K562 (cell line): ENCODE measurements at regions not wholly inside any gene's neighbourhood (a gene's known extent, or its start where the extent isn't known, plus 50 kb on each side); places are given as distances from the start of the nearest gene placed in this dataset.
A peak's percentile ranks its signal among the peaks of the same experiment; 100 is the strongest.

Experiments
- ATAC-seq: fragments of 200-7000 bp; cut with Tn5 transposase; 3 replicates; pipeline ENCODE4 v1.9.1; 2020; ENCODE audit warnings: moderate library complexity
- BruUV-seq: library from RNA; stranded (reverse); fragments of 400-500 nt; replicated peaks from 2 replicates; lab custom pipeline; 2021; lab: Mats Ljungman, UMichigan
- CTCF ChIA-PET: fragments of 300-600 bp; formaldehyde crosslinking; extraction: SDS; loops from one replicate; lab custom pipeline; 2021; ENCODE audit warnings: low intra/inter-chr PET ratio; lab: Yijun Ruan, JAX
- POLR2A ChIA-PET: fragments of 300-600, 350-650 bp; sonication (Branson Sonifier 250); formaldehyde crosslinking; extraction: SDS; loops from one replicate; lab custom pipeline; 2021; ENCODE audit warnings: antibody characterized with exemption, inconsistent platforms; lab: Yijun Ruan, JAX
- DNase-seq, 4 experiments: peaks; one replicate each; pipeline versions ENCODE4 v3.0.0 to v3.0.0-alpha.2; 2011 to 2018; ENCODE audit warnings: low spot score in 3 of 4, mixed read lengths in 3 of 4; ENCODE audit errors: extremely low read depth in 1 of 4
- FAIRE-seq: peaks from 2 replicates; lab custom pipeline; 2011; peaks lifted over from hg19 to GRCh38; lab: Jason Lieb, UNC
- H2AFZ ChIP-seq: 2 replicates; pipeline ENCODE4 v1.6.0; 2011; ENCODE audit warnings: low read depth, low read length, control low read depth, inconsistent platforms
- H3K27ac ChIP-seq: fragments of 200-600 bp; 3 replicates; pipeline ENCODE4 v1.8.0; 2011; ENCODE audit warnings: low read depth, mild to moderate bottlenecking, control low read depth, inconsistent platforms, low read length, moderate library complexity, mixed read lengths; ENCODE audit errors: extremely low read depth
- H3K27me3 ChIP-seq, 2 experiments: fragments of 300-600 bp in 1 of 2; 2 replicates in 1 of 2; 3 replicates in 1 of 2; pipeline versions ENCODE4 v1.6.0 to v1.8.0; 2011; ENCODE audit warnings: inconsistent platforms in 2 of 2, low read length in 2 of 2, mild to moderate bottlenecking in 1 of 2, mixed read lengths in 1 of 2, moderate library complexity in 1 of 2; ENCODE audit not compliant: control insufficient read depth in 2 of 2, insufficient read depth in 2 of 2
- H3K36me3 ChIP-seq: fragments of 300-600 bp; 3 replicates; pipeline ENCODE4 v1.8.0; 2011; ENCODE audit warnings: mild to moderate bottlenecking, low read length, inconsistent platforms; ENCODE audit not compliant: control insufficient read depth, insufficient read depth
- H3K4me1 ChIP-seq, 2 experiments: fragments of 200-600 bp in 1 of 2; replicated peaks in 1 of 2; 2 replicates in 1 of 2; 3 replicates in 1 of 2; pipeline versions ENCODE4 v1.5.1 to v1.8.0; 2011; ENCODE audit warnings: inconsistent platforms in 2 of 2, low read length in 2 of 2, mild to moderate bottlenecking in 1 of 2, mixed read lengths in 1 of 2, moderate library complexity in 1 of 2; ENCODE audit not compliant: control insufficient read depth in 2 of 2, insufficient read depth in 2 of 2
- H3K4me2 ChIP-seq: 2 replicates; pipeline ENCODE4 v1.6.1; 2011; ENCODE audit warnings: low read length, control low read depth, inconsistent platforms, mixed read lengths; ENCODE audit not compliant: insufficient read depth
- H3K4me3 ChIP-seq: fragments of 200-600 bp; sonication (generic), shearing (Covaris generic); 2 replicates; pipeline ENCODE4 v1.5.1; 2016; ENCODE audit warnings: control low read depth, inconsistent platforms
- H3K79me2 ChIP-seq: fragments of 200-600 bp; 3 replicates; pipeline ENCODE4 v1.8.0; 2011; ENCODE audit warnings: low read length, inconsistent platforms; ENCODE audit not compliant: control insufficient read depth, insufficient read depth
- H3K9ac ChIP-seq, 2 experiments: 2 replicates each; pipeline versions ENCODE4 v1.6.0 to v1.6.1; 2011; ENCODE audit warnings: low read depth in 2 of 2, low read length in 2 of 2, control low read depth in 1 of 2, inconsistent platforms in 1 of 2, mild to moderate bottlenecking in 1 of 2, mixed read lengths in 1 of 2; ENCODE audit not compliant: insufficient read depth in 1 of 2
- H3K9me1 ChIP-seq: one replicate; pipeline ENCODE4 v1.6.0; 2011; ENCODE audit warnings: inconsistent platforms, mild to moderate bottlenecking, low read length, moderate library complexity; ENCODE audit not compliant: control insufficient read depth, insufficient read depth
- H3K9me3 ChIP-seq: replicated peaks from 2 replicates; pipeline ENCODE4 v1.5.1; 2011; ENCODE audit warnings: low read depth, low read length, inconsistent platforms; ENCODE audit not compliant: control insufficient read depth, insufficient read depth
- H4K20me1 ChIP-seq: replicated peaks from 2 replicates; pipeline ENCODE4 v1.6.1; 2011; ENCODE audit warnings: low read length, inconsistent platforms, mixed read lengths; ENCODE audit not compliant: control insufficient read depth, insufficient read depth
- CC2D1A ChIP-seq: fragments of 450-650 bp; IDR thresholded peaks from 2 replicates; pipeline ENCODE4 v1.6.1; 2017; ENCODE audit warnings: mild to moderate bottlenecking
- HDAC6 ChIP-seq: IDR thresholded peaks from 2 replicates; pipeline ENCODE4 v1.6.1; 2012; ENCODE audit warnings: low read depth, mild to moderate bottlenecking, control low read depth, inconsistent platforms, low read length, moderate library complexity
- LCOR ChIP-seq: sonication (generic); formaldehyde crosslinking; IDR thresholded peaks from 2 replicates; pipeline ENCODE4 v1.8.0; 2022; ENCODE audit warnings: mild to moderate bottlenecking, missing genetic modification reagents
- PHF8 ChIP-seq: fragments of 200-600 bp; sonication (generic); IDR thresholded peaks from 2 replicates; pipeline ENCODE4 v1.6.1; 2012; ENCODE audit warnings: mixed run types, mild to moderate bottlenecking, inconsistent platforms, low read length, moderate library complexity, borderline replicate concordance
- RFX1 ChIP-seq: fragments of 450-650 bp; IDR thresholded peaks from 2 replicates; pipeline ENCODE4 v1.6.1; 2016; ENCODE audit warnings: mild to moderate bottlenecking, moderate library complexity
- SMARCA5 ChIP-seq: fragments of 450-650 bp; IDR thresholded peaks from 2 replicates; pipeline ENCODE4 v1.6.1; 2016
- TAF15 ChIP-seq: fragments of 200-400 bp; formaldehyde crosslinking; IDR thresholded peaks from 2 replicates; pipeline ENCODE4 v1.6.1; 2017; ENCODE audit warnings: mild to moderate bottlenecking, low read depth, low read length, moderate library complexity
- TCFL5 ChIP-seq: fragments of 250-450 bp; sonication (Bioruptor Pico); conservative IDR thresholded peaks from 2 replicates; pipeline ENCODE4 v1.6.1; 2021; ENCODE audit warnings: mild to moderate bottlenecking, moderate library complexity, matching md5 sums
- ZFP36 ChIP-seq: fragments of 150-350 bp; IDR thresholded peaks from 2 replicates; pipeline ENCODE4 v1.6.1; 2018; ENCODE audit warnings: low read length, low read depth; ENCODE audit not compliant: partially characterized antibody
- ZNF75A ChIP-seq: fragments of 450-650 bp; formaldehyde crosslinking; IDR thresholded peaks from 2 replicates; pipeline ENCODE4 v1.4.0; 2020; ENCODE audit warnings: mild to moderate bottlenecking
- WGBS: fragments of 100-300 bp; shearing (Covaris generic); methylation state at CpG from one replicate; pipeline ENCODE4 v1.1.6; 2016; ENCODE audit warnings: low coverage, mixed read lengths; ENCODE audit not compliant: insufficient coverage; ENCODE audit errors: missing lambda C conversion rate; 5-methylcytosine and 5-hydroxymethylcytosine counted together
- in situ Hi-C: fragments of 300-500 bp; cut with MboI; formaldehyde crosslinking; loops from 4 replicates; pipeline ENCODE4 v1.15.0; 2018; ENCODE audit warnings: inconsistent platforms, mixed read lengths
- intact Hi-C: fragments of 100-400 bp; cut with micrococcal nuclease; formaldehyde crosslinking; loops from 2 replicates; pipeline ENCODE4 v1.14.2; 2022
- TF ChIP-seq, protein P1 (sequence below): fragments of 450-650 bp; formaldehyde crosslinking; IDR thresholded peaks from 2 replicates; pipeline ENCODE4 v1.4.0; 2022; ENCODE audit warnings: missing genetic modification characterization
- TF ChIP-seq, protein P2 (sequence below): fragments of 250-450 bp; sonication (Bioruptor Pico); IDR thresholded peaks from 2 replicates; pipeline ENCODE4 v1.5.0; 2021; ENCODE audit warnings: mild to moderate bottlenecking, borderline replicate concordance

GRCh38 chr20:53879048-53879684 lies 191.2 kb downstream of the BCAS1 start:
- no peak for FAIRE-seq
- POLR2A ChIA-PET, result no interaction called here

GRCh38 chr20:53878262-53879047 lies 191.9 kb downstream of the BCAS1 start:
- ChIA-PET POLR2A (no interaction called here), CTCF (no interaction called here)
- no peak for FAIRE-seq
- TF ChIP-seq SMARCA5 (peak; percentile 26; the same call in 1 of the 2 replicates), TAF15 (no peak), PHF8 (no peak)
- TF ChIP-seq, protein P1, sequence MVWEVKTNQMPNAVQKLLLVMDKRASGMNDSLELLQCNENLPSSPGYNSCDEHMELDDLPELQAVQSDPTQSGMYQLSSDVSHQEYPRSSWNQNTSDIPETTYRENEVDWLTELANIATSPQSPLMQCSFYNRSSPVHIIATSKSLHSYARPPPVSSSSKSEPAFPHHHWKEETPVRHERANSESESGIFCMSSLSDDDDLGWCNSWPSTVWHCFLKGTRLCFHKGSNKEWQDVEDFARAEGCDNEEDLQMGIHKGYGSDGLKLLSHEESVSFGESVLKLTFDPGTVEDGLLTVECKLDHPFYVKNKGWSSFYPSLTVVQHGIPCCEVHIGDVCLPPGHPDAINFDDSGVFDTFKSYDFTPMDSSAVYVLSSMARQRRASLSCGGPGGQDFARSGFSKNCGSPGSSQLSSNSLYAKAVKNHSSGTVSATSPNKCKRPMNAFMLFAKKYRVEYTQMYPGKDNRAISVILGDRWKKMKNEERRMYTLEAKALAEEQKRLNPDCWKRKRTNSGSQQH, result no peak
- TF ChIP-seq, protein P2, sequence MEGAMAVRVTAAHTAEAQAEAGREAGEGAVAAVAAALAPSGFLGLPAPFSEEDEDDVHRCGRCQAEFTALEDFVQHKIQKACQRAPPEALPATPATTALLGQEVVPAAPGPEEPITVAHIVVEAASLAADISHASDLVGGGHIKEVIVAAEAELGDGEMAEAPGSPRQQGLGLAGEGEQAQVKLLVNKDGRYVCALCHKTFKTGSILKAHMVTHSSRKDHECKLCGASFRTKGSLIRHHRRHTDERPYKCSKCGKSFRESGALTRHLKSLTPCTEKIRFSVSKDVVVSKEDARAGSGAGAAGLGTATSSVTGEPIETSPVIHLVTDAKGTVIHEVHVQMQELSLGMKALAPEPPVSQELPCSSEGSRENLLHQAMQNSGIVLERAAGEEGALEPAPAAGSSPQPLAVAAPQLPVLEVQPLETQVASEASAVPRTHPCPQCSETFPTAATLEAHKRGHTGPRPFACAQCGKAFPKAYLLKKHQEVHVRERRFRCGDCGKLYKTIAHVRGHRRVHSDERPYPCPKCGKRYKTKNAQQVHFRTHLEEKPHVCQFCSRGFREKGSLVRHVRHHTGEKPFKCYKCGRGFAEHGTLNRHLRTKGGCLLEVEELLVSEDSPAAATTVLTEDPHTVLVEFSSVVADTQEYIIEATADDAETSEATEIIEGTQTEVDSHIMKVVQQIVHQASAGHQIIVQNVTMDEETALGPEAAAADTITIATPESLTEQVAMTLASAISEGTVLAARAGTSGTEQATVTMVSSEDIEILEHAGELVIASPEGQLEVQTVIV (CRISPR knock-in tag), result no peak

More at GRCh38 chr20:53879048-53879684, 191.2 kb downstream of the BCAS1 start:
- Histone ChIP-seq H3K9me3 (no peaks in the 10 kb centered on the region), H3K27ac (no peak overlapping the region), H3K9ac (no peak overlapping the region), H3K9me1 (no peaks in the 10 kb centered on the region), H3K36me3 (no peaks in the 10 kb centered on the region), H3K4me3 (no peak overlapping the region), H3K27me3 (no peaks in the 10 kb centered on the region)
- CTCF ChIA-PET, result no interaction called here
- no TSS peak for BruUV-seq
- in situ Hi-C loops, result no loop called here
- TF ChIP-seq LCOR (no peak), HDAC6 (no peak), RFX1 (0 out of 2 replicates have a peak, but pooled peaks have one; percentile 13), ZFP36 (no peak), TCFL5 (CRISPR knock-in tag) (no peak), CC2D1A (no peak), ZNF75A (CRISPR knock-in tag) (no peak)
- TF ChIP-seq, all 486 proteins: peak for 1
- WGBS, result 56% methylated on average over 7 of the region's 10 CpGs
- intact Hi-C loops, result no loop called here
- H2AFZ ChIP-seq, result peak overlapping the region; percentile 10
- H3K4me1 ChIP-seq, result no peaks in the 10 kb centered on the region; a peak in 2 of 5 replicates
- DNase-seq, result no peak
- no peaks in the 10 kb centered on the region for H4K20me1 ChIP-seq
- ATAC-seq, result no peak; the same call in 2 of the 3 replicates
- no peaks in the 10 kb centered on the region for H3K79me2 ChIP-seq
- H3K4me2 ChIP-seq, result no peak overlapping the region

More at GRCh38 chr20:53878262-53879047, 191.9 kb downstream of the BCAS1 start:
- no TSS peak for BruUV-seq
- no peaks in the 10 kb centered on the region for H3K9me1 ChIP-seq
- no peak for ATAC-seq
- H3K4me1 ChIP-seq, result no peaks in the 10 kb centered on the region; a peak in 2 of 5 replicates
- WGBS, result 31% methylated on average over 6 of the region's 6 CpGs
- no peak overlapping the region for H3K4me2 ChIP-seq
- peak overlapping the region; percentile 10 for H2AFZ ChIP-seq
- no peak overlapping the region for H3K27ac ChIP-seq
- H3K36me3 ChIP-seq, result no peaks in the 10 kb centered on the region
- no peak overlapping the region for H3K9ac ChIP-seq
- H3K4me3 ChIP-seq, result no peak overlapping the region
- intact Hi-C loops (no loop called here), in situ Hi-C loops (no loop called here)
- H3K79me2 ChIP-seq, result no peaks in the 10 kb centered on the region
- DNase-seq, result no peak
- no peaks in the 10 kb centered on the region for H3K27me3 ChIP-seq
- no peaks in the 10 kb centered on the region for H4K20me1 ChIP-seq
- H3K9me3 ChIP-seq, result no peaks in the 10 kb centered on the region
